ACC112 (cell line): ENCODE measurements at regions not wholly inside any gene's neighbourhood (a gene's known extent, or its start where the extent isn't known, plus 50 kb on each side); places are given as distances from the start of the nearest gene placed in this dataset.

ENCODE experiments used
- H2AFZ ChIP-seq: fragments of 200-600 bp; sonication (generic); one replicate; pipeline ENCODE4 v1.6.0; 2017; ENCODE audit warnings: antibody characterized with exemption, low read length; ENCODE audit not compliant: unreplicated experiment
- H3K27ac ChIP-seq: fragments of 200-600 bp; sonication (generic); 2 replicates; pipeline ENCODE4 v1.5.1; 2014; ENCODE audit warnings: low read depth, mild to moderate bottlenecking, antibody characterized with exemption, low read length, moderate library complexity
- H3K27me3 ChIP-seq: fragments of 200-600 bp; sonication (generic); 2 replicates; pipeline ENCODE4 v1.6.1; 2014; ENCODE audit warnings: mild to moderate bottlenecking, antibody characterized with exemption, low read length, moderate library complexity, mixed read lengths; ENCODE audit not compliant: insufficient read depth
- H3K36me3 ChIP-seq: fragments of 200-600 bp; sonication (generic); 2 replicates; pipeline ENCODE4 v1.6.1; 2016; ENCODE audit warnings: mild to moderate bottlenecking, antibody characterized with exemption, low read length, moderate library complexity, mixed read lengths; ENCODE audit not compliant: insufficient read depth
- H3K4me1 ChIP-seq: fragments of 200-600 bp; sonication (generic); one replicate; pipeline ENCODE4 v1.6.1; 2016; ENCODE audit warnings: low read length, mixed read lengths; ENCODE audit not compliant: insufficient read depth, unreplicated experiment, control insufficient read depth
- H3K4me3 ChIP-seq: fragments of 200-600 bp; sonication (generic); 2 replicates; pipeline ENCODE4 v1.5.1; 2014; ENCODE audit warnings: mild to moderate bottlenecking, low read depth, low read length
- H3K79me2 ChIP-seq: fragments of 200-600 bp; sonication (generic); one replicate; pipeline ENCODE4 v1.6.0; 2016; ENCODE audit warnings: low read length; ENCODE audit not compliant: control insufficient read depth, unreplicated experiment, insufficient read depth

DNA sequence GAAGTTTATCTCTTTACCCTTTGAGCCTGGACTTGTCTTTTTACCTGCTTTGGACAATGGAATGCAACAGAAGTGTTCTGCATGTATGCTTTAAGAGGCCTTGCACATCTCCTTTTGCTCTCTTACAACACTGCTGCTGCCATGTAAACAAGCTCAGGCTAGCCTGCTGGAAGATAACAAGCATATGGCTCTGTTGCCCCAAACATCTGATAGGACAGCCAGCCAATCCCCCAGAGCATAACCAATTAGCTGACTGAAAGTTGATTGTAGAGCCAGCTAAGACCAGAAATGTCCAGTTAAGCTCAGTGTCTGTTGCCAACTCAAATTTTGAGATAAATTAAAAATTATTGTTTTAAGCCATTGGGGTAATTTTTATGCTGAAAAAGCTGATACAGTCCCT lies 510.6 kb upstream of the CNKSR2 start:
- no peaks in the 10 kb centered on the region for H3K27me3 ChIP-seq
- H3K79me2 ChIP-seq = no peaks in the 10 kb centered on the region
- H3K4me1 ChIP-seq = no peaks in the 10 kb centered on the region
- no peak overlapping the region for H2AFZ ChIP-seq
- no peaks in the 10 kb centered on the region for H3K36me3 ChIP-seq
- H3K27ac ChIP-seq = no peak overlapping the region
- H3K4me3 ChIP-seq = no peak overlapping the region

DNA sequence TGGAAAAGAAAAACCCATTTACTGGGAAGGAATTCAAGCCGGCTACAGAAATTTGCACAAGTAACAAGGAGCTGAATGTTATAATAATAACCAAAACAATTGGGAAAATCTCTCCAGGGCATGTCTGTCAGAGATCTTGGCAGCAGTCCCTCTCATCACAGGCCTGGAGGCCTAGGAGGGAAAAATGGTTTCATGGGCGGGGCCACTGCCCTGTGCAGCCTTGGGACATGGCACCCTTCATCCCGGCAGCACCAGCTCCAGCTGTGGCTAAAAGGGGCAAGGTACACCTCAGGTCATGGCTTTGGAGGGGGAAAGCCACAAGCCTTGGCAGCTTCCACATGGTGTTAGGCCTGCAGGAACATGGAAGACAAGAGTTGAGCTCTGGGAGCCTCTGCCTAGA lies 513.1 kb upstream of the CNKSR2 start:
- no peak overlapping the region for H3K27ac ChIP-seq
- no peaks in the 10 kb centered on the region for H3K79me2 ChIP-seq
- H3K4me1 ChIP-seq = peaks cover 3% of the 10 kb centered on the region
- no peak overlapping the region for H2AFZ ChIP-seq
- H3K27me3 ChIP-seq = no peaks in the 10 kb centered on the region
- H3K36me3 ChIP-seq = no peaks in the 10 kb centered on the region
- no peak overlapping the region for H3K4me3 ChIP-seq

DNA sequence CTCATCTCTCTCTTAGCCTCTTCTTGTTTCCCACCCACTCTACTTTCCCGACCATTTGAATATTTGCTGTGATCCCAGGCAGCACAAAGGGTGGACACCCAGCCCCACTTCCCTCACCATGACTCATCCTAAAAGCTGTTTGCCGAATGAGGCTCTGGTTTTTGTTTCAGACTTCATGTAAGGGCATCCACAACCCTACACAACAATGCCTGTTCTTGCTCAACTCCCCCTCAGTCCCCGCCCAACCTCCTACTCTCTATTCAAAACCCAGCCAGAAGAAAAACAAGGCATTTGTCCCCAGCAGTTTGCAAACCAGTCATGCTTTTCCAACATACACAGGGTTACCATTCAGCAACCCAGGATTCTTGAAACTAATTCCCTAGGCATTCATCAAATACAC lies 516.5 kb upstream of the CNKSR2 start:
- Histone ChIP-seq H3K79me2 (no peaks in the 10 kb centered on the region), H3K27ac (no peak overlapping the region), H3K4me1 (peaks cover 3% of the 10 kb centered on the region), H3K4me3 (no peak overlapping the region), H3K27me3 (no peaks in the 10 kb centered on the region), H2AFZ (no peak overlapping the region), H3K36me3 (no peaks in the 10 kb centered on the region)

DNA sequence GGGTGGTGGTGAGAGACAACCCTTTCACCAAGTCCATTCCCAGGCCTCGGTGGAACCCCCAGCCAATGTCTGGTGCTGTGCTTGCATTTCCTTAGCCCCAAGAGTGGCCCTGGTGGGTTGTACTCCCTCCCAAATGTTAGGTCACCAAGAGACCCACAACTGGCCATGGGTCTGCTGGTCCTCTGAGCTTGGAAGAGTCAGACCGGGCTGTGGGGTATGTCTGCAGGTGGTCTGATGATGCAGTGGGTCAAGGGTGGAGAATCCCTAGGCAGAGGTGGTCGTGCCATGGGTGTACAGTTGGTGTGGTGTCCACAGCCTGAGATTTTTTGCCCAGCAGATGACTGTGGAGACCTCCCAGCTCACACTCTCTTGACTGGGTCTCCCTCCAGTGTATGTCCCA lies 535.7 kb upstream of the CNKSR2 start:
- Histone ChIP-seq H3K36me3 (no peaks in the 10 kb centered on the region), H3K27me3 (no peaks in the 10 kb centered on the region), H3K4me1 (no peaks in the 10 kb centered on the region), H3K27ac (no peak overlapping the region), H3K79me2 (no peaks in the 10 kb centered on the region), H3K4me3 (no peak overlapping the region), H2AFZ (no peak overlapping the region)

DNA sequence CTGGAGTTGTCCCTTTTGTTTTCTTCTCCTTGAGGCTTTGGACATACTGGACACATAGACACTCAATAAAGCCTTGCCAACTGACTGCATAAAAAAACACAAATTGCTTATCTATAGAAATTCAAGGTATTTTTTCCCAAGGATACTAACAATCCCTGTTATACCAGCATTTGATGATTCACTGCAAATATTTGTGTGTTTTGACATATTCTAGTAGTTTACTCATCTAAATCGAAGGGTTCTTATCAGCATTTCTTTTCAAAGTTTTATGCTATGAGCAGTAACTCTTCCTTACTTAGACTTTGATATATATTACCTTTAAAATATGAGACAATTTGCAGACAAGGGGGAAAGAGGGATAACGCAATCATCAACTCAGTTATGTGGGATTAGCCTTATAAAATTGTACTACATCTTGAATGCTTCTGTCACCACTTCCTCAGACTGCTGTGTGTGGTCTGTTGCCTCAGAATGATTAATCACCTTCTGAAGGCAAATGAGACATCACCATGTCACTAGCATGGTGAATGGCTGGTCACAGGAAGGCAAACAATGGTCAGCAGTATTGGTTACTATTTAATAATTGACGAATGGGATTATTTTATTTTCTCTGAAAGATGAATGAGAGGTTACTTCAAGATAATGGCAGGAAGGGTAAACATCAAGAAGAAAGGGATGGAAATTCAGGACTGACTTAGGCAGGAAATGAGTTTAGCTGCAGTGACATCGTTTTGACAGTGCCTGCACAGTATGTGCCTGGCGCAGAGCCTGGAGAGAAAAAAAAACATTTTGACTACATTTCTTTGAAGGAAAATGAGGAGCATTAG lies 544.3 kb upstream of the CNKSR2 start:
- Histone ChIP-seq H3K79me2 (no peaks in the 10 kb centered on the region), H3K4me3 (peak overlapping the region; percentile 12; the same call in 1 of the 2 replicates), H3K27me3 (no peaks in the 10 kb centered on the region), H3K4me1 (peaks cover 14% of the 10 kb centered on the region), H3K36me3 (no peaks in the 10 kb centered on the region), H2AFZ (no peak overlapping the region), H3K27ac (peak overlapping the region; percentile 51)

DNA sequence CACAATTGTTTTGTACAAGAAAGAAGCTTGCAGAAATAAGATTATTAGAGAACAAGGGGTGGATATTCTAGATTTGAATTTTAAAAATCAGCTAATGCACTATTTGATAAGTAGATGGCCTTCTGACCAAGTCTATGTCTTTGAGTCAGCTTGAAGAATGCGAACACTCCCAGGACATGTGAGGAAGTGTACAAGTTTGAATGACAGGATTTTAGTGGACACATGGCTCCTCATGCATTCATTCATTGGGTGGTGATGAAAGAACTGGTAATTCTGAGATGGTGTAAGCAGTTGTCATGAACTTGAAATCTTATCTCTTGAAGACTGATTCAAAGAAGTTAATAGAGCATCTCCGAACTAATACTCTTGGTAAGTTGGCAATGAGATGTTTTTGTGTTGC lies 548.2 kb upstream of the CNKSR2 start:
- no peaks in the 10 kb centered on the region for H3K27me3 ChIP-seq
- H2AFZ ChIP-seq = no peak overlapping the region
- no peaks in the 10 kb centered on the region for H3K36me3 ChIP-seq
- peaks cover 14% of the 10 kb centered on the region for H3K4me1 ChIP-seq
- no peak overlapping the region for H3K4me3 ChIP-seq
- H3K79me2 ChIP-seq = no peaks in the 10 kb centered on the region
- no peak overlapping the region for H3K27ac ChIP-seq

DNA sequence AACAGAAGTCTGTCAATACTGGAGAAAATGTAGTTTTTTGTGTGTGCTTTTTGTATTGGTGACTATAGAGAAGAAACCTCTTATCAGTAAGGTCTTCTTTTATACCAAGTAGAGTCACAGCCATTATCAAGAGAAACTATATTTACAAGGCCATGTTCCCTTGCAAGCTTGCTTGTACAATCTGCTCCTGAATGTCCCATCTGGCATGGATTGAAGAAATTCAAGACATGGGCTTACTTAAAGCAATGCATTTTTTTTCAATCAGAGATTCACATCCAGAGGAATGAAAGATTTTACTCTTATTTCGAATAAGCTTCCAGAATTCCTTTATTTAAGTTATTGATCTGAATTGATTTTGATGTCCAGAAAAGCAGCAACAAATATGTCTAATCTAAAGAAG lies 537.3 kb upstream of the RPS6KA3 start:
- no peaks in the 10 kb centered on the region for H3K79me2 ChIP-seq
- H2AFZ ChIP-seq = no peak overlapping the region
- no peak overlapping the region for H3K4me3 ChIP-seq
- H3K27ac ChIP-seq = no peak overlapping the region
- H3K36me3 ChIP-seq = no peaks in the 10 kb centered on the region
- H3K27me3 ChIP-seq = no peaks in the 10 kb centered on the region
- H3K4me1 ChIP-seq = no peaks in the 10 kb centered on the region

DNA sequence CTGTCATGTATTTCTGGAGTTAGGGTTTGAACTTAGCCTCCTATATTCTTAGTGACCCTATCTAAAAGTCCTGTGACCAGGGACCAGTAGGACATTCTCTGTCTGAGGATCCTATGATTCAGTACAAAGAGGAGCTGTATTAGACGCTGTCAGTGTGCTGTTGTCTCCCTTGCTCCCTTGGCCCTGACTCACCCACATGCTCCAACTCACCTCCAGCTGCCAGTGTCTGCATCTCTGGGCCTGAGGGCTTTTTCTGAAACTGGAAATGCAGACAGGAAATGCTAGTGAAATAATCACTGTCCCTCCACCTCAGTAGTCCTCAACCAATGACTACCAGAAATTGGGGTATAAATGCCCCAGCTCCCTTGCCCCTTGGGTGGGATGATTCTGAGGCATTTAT lies 535.3 kb upstream of the RPS6KA3 start:
- Histone ChIP-seq H3K27me3 (no peaks in the 10 kb centered on the region), H3K4me3 (no peak overlapping the region), H3K36me3 (no peaks in the 10 kb centered on the region), H2AFZ (no peak overlapping the region), H3K79me2 (no peaks in the 10 kb centered on the region), H3K4me1 (no peaks in the 10 kb centered on the region), H3K27ac (no peak overlapping the region)

DNA sequence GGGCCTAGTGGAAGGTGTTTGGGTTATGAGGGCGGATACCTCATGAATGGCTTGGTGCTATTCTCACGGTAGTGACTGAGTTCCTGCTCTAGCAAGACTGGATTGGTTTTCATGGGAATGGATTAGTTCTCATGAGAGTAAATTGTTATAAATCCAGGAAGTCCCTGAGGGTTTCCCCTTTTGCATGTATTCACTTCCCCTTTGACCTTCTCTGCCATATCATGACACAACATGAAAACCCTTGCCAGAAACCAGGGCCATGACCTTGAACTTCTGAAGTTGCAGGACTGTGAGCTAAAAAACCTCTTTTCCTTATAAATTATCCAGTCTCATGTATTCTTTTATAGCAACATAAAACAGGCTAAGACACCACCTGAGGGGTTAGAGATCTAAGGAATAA lies 529.7 kb upstream of the RPS6KA3 start:
- H2AFZ ChIP-seq = no peak overlapping the region
- no peaks in the 10 kb centered on the region for H3K79me2 ChIP-seq
- no peaks in the 10 kb centered on the region for H3K36me3 ChIP-seq
- H3K4me1 ChIP-seq = no peaks in the 10 kb centered on the region
- H3K4me3 ChIP-seq = no peak overlapping the region
- H3K27ac ChIP-seq = no peak overlapping the region
- H3K27me3 ChIP-seq = no peaks in the 10 kb centered on the region

DNA sequence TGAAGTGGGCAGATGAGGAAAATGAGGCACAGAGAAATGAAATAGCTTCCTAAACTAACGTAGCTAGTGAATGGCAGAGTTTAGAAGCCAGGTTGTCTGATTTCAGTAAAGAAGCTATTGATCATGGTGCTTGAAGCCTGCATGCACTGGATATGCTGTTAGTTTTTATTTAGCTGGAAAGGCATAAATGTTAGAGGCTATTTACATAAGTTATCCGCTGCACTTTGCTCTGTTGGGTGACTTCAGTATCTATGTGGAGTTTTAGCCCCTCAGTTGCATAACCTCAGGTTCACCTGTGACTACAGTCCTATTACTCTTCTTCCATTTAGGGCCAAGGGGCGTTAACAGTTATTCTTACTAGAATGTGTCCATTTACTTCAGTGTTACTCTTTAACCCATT lies 522.4 kb upstream of the RPS6KA3 start:
- no peaks in the 10 kb centered on the region for H3K36me3 ChIP-seq
- H3K4me1 ChIP-seq = no peaks in the 10 kb centered on the region
- no peaks in the 10 kb centered on the region for H3K27me3 ChIP-seq

DNA sequence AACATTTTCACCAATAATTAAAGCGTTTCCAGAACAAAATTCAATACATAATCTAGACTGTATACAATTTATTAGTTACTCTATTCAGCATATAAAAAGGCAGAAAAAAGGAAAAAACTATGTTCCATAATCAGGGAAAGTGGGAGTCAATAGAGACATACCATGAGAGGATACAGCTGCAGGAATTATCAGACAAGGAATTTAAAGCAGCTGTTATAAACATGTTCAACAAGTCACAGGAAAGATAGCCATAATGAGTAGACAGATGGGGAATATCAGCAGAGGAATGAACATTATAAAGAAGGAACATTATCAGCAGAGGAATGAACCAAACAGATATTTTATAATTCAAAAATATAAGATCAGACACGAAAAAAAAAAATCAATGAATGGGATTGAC lies 500.6 kb upstream of the RPS6KA3 start:
- no peaks in the 10 kb centered on the region for H3K27me3 ChIP-seq
- H3K27ac ChIP-seq = no peak overlapping the region
- no peak overlapping the region for H2AFZ ChIP-seq
- no peaks in the 10 kb centered on the region for H3K79me2 ChIP-seq
- no peak overlapping the region for H3K4me3 ChIP-seq
- no peaks in the 10 kb centered on the region for H3K4me1 ChIP-seq
- H3K36me3 ChIP-seq = no peaks in the 10 kb centered on the region

More for the DNA sequence above, 522.4 kb upstream of the RPS6KA3 start:
- H3K27ac ChIP-seq = no peak overlapping the region
- no peak overlapping the region for H3K4me3 ChIP-seq
- no peak overlapping the region for H2AFZ ChIP-seq
- H3K79me2 ChIP-seq = no peaks in the 10 kb centered on the region
